Ovary (tissue), 7 donors: ENCODE measurements at regions not wholly inside any gene's neighbourhood (a gene's known extent, or its start where the extent isn't known, plus 50 kb on each side); places are given as distances from the start of the nearest gene placed in this dataset.

Experiments
- DNase-seq, 5 donors: peaks; one replicate each; pipeline ENCODE4 v3.0.0-alpha.2; 2019 to 2020
- H3K27ac ChIP-seq, 2 donors: fragments of 200-600 bp; one replicate each; pipeline versions ENCODE4 v1.5.1 to v1.8.0; 2019 to 2022
- H3K27me3 ChIP-seq: fragments of 200-600 bp; one replicate; pipeline ENCODE4 v1.8.0; 2022
- H3K36me3 ChIP-seq: fragments of 200-600 bp; sonication (generic); one replicate; pipeline ENCODE4 v1.5.1; 2019
- H3K4me1 ChIP-seq: one replicate; pipeline ENCODE4 v1.8.1; 2013; ENCODE audit warnings: mild to moderate bottlenecking, moderate library complexity; ENCODE audit not compliant: insufficient read depth
- H3K4me3 ChIP-seq: fragments of 200-600 bp; sonication (generic); one replicate; pipeline ENCODE4 v1.5.1; 2017
- H3K9me3 ChIP-seq, 2 donors: fragments of 200-600 bp in 1 of 2; sonication (generic) in 1 of 2; one replicate each; pipeline versions ENCODE4 v1.5.1 to v1.8.1; 2013 to 2019; ENCODE audit warnings: mild to moderate bottlenecking in 1 of 2, moderate library complexity in 1 of 2
- EP300 ChIP-seq: sonication (generic); formaldehyde crosslinking; IDR thresholded peaks from one replicate; pipeline ENCODE4 v1.6.1; 2017; ENCODE audit warnings: antibody characterized with exemption
- POLR2A ChIP-seq: fragments of 450-650 bp; IDR thresholded peaks from one replicate; pipeline ENCODE4 v1.6.1; 2017; ENCODE audit warnings: antibody characterized with exemption, mild to moderate bottlenecking, moderate library complexity
- WGBS, 3 donors: extraction: QIAGEN DNeasy Blood & Tissue Kit in 1 of 3; methylation state at CpG; one replicate each; pipeline versions ENCODE4 v1.1.5 to v1.1.7; 2013 to 2017; 5-methylcytosine and 5-hydroxymethylcytosine counted together
- intact Hi-C, 4 donors: fragments of 100-400 bp; cut with DNase I; formaldehyde crosslinking; loops; one replicate each; pipeline versions ENCODE4 v1.11.0 to v1.15.1; 2022 to 2023
- TF ChIP-seq, protein P1 (sequence below), 3 donors: fragments of 450-650 bp in 2 of 3; fragments of 200-600 bp in 1 of 3; IDR thresholded peaks; one replicate each; pipeline versions ENCODE4 v1.5.1 to v1.8.0; 2016 to 2022; ENCODE audit warnings: antibody characterized with exemption in 3 of 3, mild to moderate bottlenecking in 1 of 3
- donor health status: DM: no; HTN: no; CAD: no; lungs with moderate emphysema.
- donor health status: DM: no; HTN: no; CAD: no.
- donor health status: Bipolar disorder and iron deficiency.
- donor health status: DM: no; HTN: no; CAD: no.
- donor health status: DM: yes; HTN: yes; CAD: no.

DNA sequence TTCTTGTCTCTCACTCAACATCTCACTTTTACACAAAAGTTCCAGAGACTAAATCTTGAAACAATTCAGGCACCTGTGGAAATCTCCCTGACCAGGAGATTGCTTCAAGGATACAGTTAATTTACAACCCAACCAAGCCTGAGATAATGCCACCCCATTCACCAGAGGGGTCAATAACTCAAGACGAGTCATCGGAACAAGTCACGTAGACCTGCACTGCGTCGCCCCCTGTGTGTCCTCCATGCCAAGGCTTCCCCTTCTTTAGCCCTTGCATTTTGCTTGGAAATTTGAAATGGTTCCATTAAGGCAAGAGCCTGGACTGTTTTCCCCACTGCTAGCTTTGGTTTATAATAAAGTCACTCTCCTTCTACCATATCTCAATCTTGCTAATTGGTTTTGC, 129.0 kb upstream of the NEO1 start:
- no peak for DNase-seq
- WGBS, 3 donors = 74 to 86% (median 74%) methylated on average over 5 of the region's 5 CpGs
- H3K9me3 ChIP-seq = no peaks in the 10 kb centered on the region
- no peaks in the 10 kb centered on the region for H3K36me3 ChIP-seq
- no peak overlapping the region for H3K4me3 ChIP-seq
- no peaks in the 10 kb centered on the region for H3K4me1 ChIP-seq
- intact Hi-C loops = no loop called here
- no peak for TF ChIP-seq EP300
- TF ChIP-seq, protein P1, sequence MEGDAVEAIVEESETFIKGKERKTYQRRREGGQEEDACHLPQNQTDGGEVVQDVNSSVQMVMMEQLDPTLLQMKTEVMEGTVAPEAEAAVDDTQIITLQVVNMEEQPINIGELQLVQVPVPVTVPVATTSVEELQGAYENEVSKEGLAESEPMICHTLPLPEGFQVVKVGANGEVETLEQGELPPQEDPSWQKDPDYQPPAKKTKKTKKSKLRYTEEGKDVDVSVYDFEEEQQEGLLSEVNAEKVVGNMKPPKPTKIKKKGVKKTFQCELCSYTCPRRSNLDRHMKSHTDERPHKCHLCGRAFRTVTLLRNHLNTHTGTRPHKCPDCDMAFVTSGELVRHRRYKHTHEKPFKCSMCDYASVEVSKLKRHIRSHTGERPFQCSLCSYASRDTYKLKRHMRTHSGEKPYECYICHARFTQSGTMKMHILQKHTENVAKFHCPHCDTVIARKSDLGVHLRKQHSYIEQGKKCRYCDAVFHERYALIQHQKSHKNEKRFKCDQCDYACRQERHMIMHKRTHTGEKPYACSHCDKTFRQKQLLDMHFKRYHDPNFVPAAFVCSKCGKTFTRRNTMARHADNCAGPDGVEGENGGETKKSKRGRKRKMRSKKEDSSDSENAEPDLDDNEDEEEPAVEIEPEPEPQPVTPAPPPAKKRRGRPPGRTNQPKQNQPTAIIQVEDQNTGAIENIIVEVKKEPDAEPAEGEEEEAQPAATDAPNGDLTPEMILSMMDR (IDR thresholded peaks at IDR 0.05) = no peak
- TF ChIP-seq POLR2A = no peak
- H3K27me3 ChIP-seq = no peaks in the 10 kb centered on the region
- no peak overlapping the region for H3K27ac ChIP-seq

DNA sequence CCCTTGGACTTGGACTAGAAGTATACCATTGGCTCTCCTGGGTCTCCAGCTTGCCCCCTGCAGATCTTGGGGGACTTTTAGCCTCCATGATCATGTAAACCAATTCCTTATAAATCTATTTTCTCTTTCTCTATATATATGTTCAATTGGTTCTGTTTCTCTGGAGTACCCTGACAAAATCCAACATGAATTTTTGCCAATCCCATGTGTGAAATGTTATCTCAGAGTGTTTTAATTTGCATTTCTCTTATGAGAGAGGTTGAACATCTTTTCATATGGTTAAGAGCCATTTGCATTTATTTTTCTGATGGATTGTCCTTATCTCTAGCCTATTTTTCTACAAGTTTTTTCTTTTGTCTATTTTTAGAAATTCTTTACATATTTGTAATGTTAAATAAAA, 131.7 kb upstream of the NEO1 start:
- no peak overlapping the region for H3K27ac ChIP-seq
- TF ChIP-seq EP300 = no peak
- TF ChIP-seq, protein P1 (IDR thresholded peaks at IDR 0.05) = no peak
- no peak for TF ChIP-seq POLR2A
- intact Hi-C loops = no loop called here
- no peaks in the 10 kb centered on the region for H3K36me3 ChIP-seq
- no peaks in the 10 kb centered on the region for H3K4me1 ChIP-seq
- H3K9me3 ChIP-seq = no peaks in the 10 kb centered on the region
- H3K27me3 ChIP-seq = no peaks in the 10 kb centered on the region
- DNase-seq = no peak
- H3K4me3 ChIP-seq = no peak overlapping the region

DNA sequence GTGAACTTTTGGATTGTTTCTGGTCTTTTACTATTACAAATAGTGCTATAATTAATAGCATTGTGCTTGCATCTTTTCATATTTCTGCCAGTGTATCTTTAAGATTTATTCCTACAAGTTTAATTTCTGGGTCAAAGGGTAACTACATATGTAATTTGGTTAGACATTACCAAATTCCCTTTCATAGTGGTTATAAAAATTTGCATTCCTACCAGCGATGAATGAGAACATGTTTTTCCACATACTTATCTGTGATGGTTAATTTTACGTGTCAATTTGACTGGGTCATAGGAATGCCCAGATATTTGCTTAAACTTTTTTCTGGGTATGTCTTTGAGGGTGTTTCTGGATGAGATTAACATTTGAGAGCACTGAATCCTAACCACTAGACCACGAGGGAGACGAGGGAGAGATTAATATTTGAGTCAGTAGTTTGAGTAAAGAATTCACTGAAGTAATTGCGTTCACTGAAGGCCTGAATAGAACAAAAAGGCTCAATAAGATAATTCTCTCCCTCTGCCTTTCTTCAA, 132.3 kb upstream of the NEO1 start:
- H3K27me3 ChIP-seq = no peaks in the 10 kb centered on the region
- no peak overlapping the region for H3K27ac ChIP-seq
- H3K9me3 ChIP-seq = no peaks in the 10 kb centered on the region
- no peak overlapping the region for H3K4me3 ChIP-seq
- WGBS, 3 donors = 63 to 76% (median 76%) methylated on average over 5 of the region's 5 CpGs
- H3K36me3 ChIP-seq = no peaks in the 10 kb centered on the region
- H3K4me1 ChIP-seq = no peaks in the 10 kb centered on the region
- TF ChIP-seq, protein P1 (IDR thresholded peaks at IDR 0.05) = no peak
- TF ChIP-seq POLR2A (no peak), EP300 (no peak)
- no peak for DNase-seq
- intact Hi-C loops = no loop called here

DNA sequence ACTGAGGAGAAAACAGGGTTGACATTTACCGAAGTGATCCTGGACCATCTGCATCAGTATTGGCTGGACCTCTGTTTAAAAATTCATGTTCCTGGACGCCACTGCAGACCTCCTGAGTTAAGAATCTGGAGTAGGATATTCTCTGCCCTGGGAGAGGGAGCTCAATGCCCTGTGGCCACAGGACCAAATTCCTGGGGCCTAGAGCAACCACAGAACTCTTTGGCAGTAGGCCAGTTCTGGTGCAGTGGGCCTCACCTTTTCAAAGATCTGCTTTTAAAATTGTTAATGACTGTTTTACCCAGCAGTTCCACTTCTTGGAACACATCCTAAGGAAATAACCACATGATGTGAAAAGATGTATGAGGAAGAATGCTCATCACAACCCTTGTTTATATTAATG, 133.3 kb upstream of the ADPGK start:
- Histone ChIP-seq H3K4me3 (no peak overlapping the region), H3K4me1 (no peaks in the 10 kb centered on the region), H3K27me3 (no peaks in the 10 kb centered on the region), H3K9me3 (no peaks in the 10 kb centered on the region), H3K36me3 (no peaks in the 10 kb centered on the region), H3K27ac (no peak overlapping the region)
- 78 to 93% (median 90%) methylated on average over 2 of the region's 2 CpGs for WGBS, 3 donors
- intact Hi-C loops = no loop called here
- TF ChIP-seq POLR2A (no peak), EP300 (no peak)
- TF ChIP-seq, protein P1 (IDR thresholded peaks at IDR 0.05) = no peak
- no peak for DNase-seq

DNA sequence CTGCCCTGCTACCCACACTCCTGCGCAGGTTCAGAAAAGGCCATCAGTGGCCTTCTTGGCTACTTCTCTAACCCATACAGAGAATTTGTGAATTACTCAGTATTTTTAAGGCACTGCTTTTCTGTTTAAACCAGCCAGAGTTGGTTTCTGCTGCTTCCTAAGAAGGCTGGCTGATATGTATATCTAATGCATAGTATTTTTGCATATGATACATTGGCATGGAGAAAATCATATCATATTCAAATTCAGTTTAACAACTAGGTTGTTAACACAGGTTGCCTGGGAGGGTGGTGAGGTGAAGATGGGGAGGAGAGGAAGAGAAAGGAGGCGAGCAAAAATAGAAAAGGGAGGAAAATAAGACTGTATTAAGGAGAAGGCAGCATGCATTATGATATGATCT, 132.8 kb upstream of the ADPGK start:
- no peaks in the 10 kb centered on the region for H3K9me3 ChIP-seq
- no peaks in the 10 kb centered on the region for H3K36me3 ChIP-seq
- intact Hi-C loops = no loop called here
- no peak overlapping the region for H3K4me3 ChIP-seq
- no peaks in the 10 kb centered on the region for H3K4me1 ChIP-seq
- no peaks in the 10 kb centered on the region for H3K27me3 ChIP-seq
- no peak for DNase-seq
- no peak for TF ChIP-seq EP300
- TF ChIP-seq, protein P1 (IDR thresholded peaks at IDR 0.05) = no peak
- 94 to 96% (median 96%) methylated on average over 2 of the region's 2 CpGs for WGBS, 3 donors
- no peak overlapping the region for H3K27ac ChIP-seq
